ENCODE measurements at regions not wholly inside any gene's neighbourhood (a gene's known extent, or its start where the extent isn't known, plus 50 kb on each side); places are given as distances from the start of the nearest gene placed in this dataset.

- TF ChIP-seq CTCF (IDR thresholded peaks at IDR 0.05; ENCODE audit: low read depth, low read length, poor library complexity, severe bottlenecking) (no peak), EZH2phosphoT487 (IDR thresholded peaks at IDR 0.05; ENCODE audit: borderline replicate concordance, low read length) (no peak)
Measured at GRCh38 chr6:101003075-101003474, 121.9 kb upstream of the ASCC3 start.
